Activated T-helper 1 cell treated with Interleukin-2 at 50 U/mL for 16 hours (primary cell): ENCODE measurements at regions not wholly inside any gene's neighbourhood (a gene's known extent, or its start where the extent isn't known, plus 50 kb on each side); places are given as distances from the start of the nearest gene placed in this dataset.
"Not testable (repeated sequence)": the region's sequence is repeated elsewhere in the genome, so short reads cannot be mapped to it uniquely, and the experiment has no call there.

Experiments used
- DNase-seq: peaks from one replicate; pipeline ENCODE4 v3.0.0-alpha.2; 2020; ENCODE audit warnings: low read depth

- no peak for DNase-seq
Observed at GRCh38 chr6:99668036-99668705, 61.5 kb downstream of the PRDM13 start.

- no peak for DNase-seq
Observed at GRCh38 chr6:99689916-99690685, 83.5 kb downstream of the PRDM13 start.

GRCh38 chr6:99702287-99702686 is 95.7 kb downstream of the PRDM13 start:
- not testable (repeated sequence) for DNase-seq

GRCh38 chr6:99709062-99709461 is 102.4 kb downstream of the PRDM13 start:
- DNase-seq = no peak

GRCh38 chr6:99711302-99711701 is 104.7 kb downstream of the PRDM13 start:
- no peak for DNase-seq

GRCh38 chr6:99711925-99712324 is 105.3 kb downstream of the PRDM13 start:
- DNase-seq = no peak

- DNase-seq = no peak
Observed at GRCh38 chr6:99712519-99712918, 105.9 kb downstream of the PRDM13 start.

- not testable (repeated sequence) for DNase-seq
Observed at GRCh38 chr6:99722043-99722442, 115.4 kb downstream of the PRDM13 start.

- DNase-seq = not testable (repeated sequence)
Observed at GRCh38 chr6:99730237-99730636, 123.6 kb downstream of the PRDM13 start.

- DNase-seq = no peak
Observed at GRCh38 chr6:99736302-99736701, 129.7 kb downstream of the PRDM13 start.

- no peak for DNase-seq
Observed at GRCh38 chr6:99739526-99739925, 132.9 kb downstream of the PRDM13 start.

GRCh38 chr6:99741092-99741491 is 134.5 kb downstream of the PRDM13 start:
- DNase-seq = no peak

GRCh38 chr6:99743647-99744046 is 137.0 kb downstream of the PRDM13 start:
- no peak for DNase-seq

- DNase-seq = no peak
Observed at GRCh38 chr6:99745651-99746050, 139.0 kb downstream of the PRDM13 start.

GRCh38 chr6:99746261-99746895 is 139.7 kb downstream of the PRDM13 start:
- peak; percentile 14 for DNase-seq

- DNase-seq = no peak
Observed at GRCh38 chr6:99761711-99762110, 155.1 kb downstream of the PRDM13 start.

- no peak for DNase-seq
Observed at GRCh38 chr6:99768166-99768565, 161.5 kb downstream of the PRDM13 start.

- DNase-seq = no peak
Observed at GRCh38 chr6:99779631-99780555, 173.3 kb downstream of the PRDM13 start.

- DNase-seq = no peak
Observed at GRCh38 chr6:99780556-99780885, 173.9 kb downstream of the PRDM13 start.

- no peak for DNase-seq
Observed at GRCh38 chr6:99789767-99790166, 183.1 kb downstream of the PRDM13 start.

GRCh38 chr6:99790679-99791078 is 184.0 kb downstream of the PRDM13 start:
- no peak for DNase-seq

GRCh38 chr6:99801805-99802204 is 192.2 kb downstream of the MCHR2 start:
- DNase-seq = no peak
